Ovary (tissue), 7 donors: ENCODE measurements at regions not wholly inside any gene's neighbourhood (a gene's known extent, or its start where the extent isn't known, plus 50 kb on each side); places are given as distances from the start of the nearest gene placed in this dataset.

Experiments used
- DNase-seq, 5 donors: peaks; one replicate each; pipeline ENCODE4 v3.0.0-alpha.2; 2019 to 2020
- H3K27ac ChIP-seq, 2 donors: fragments of 200-600 bp; one replicate each; pipeline versions ENCODE4 v1.5.1 to v1.8.0; 2019 to 2022
- H3K27me3 ChIP-seq: fragments of 200-600 bp; one replicate; pipeline ENCODE4 v1.8.0; 2022
- H3K36me3 ChIP-seq: fragments of 200-600 bp; sonication (generic); one replicate; pipeline ENCODE4 v1.5.1; 2019
- H3K4me1 ChIP-seq: one replicate; pipeline ENCODE4 v1.8.1; 2013; ENCODE audit warnings: mild to moderate bottlenecking, moderate library complexity; ENCODE audit not compliant: insufficient read depth
- H3K4me3 ChIP-seq: fragments of 200-600 bp; sonication (generic); one replicate; pipeline ENCODE4 v1.5.1; 2017
- H3K9me3 ChIP-seq, 2 donors: fragments of 200-600 bp in 1 of 2; sonication (generic) in 1 of 2; one replicate each; pipeline versions ENCODE4 v1.5.1 to v1.8.1; 2013 to 2019; ENCODE audit warnings: mild to moderate bottlenecking in 1 of 2, moderate library complexity in 1 of 2
- CTCF ChIP-seq, 3 donors: fragments of 450-650 bp in 2 of 3; fragments of 200-600 bp in 1 of 3; IDR thresholded peaks; one replicate each; pipeline versions ENCODE4 v1.5.1 to v1.8.0; 2016 to 2022; ENCODE audit warnings: antibody characterized with exemption in 3 of 3, mild to moderate bottlenecking in 1 of 3
- EP300 ChIP-seq: sonication (generic); formaldehyde crosslinking; IDR thresholded peaks from one replicate; pipeline ENCODE4 v1.6.1; 2017; ENCODE audit warnings: antibody characterized with exemption
- POLR2A ChIP-seq: fragments of 450-650 bp; IDR thresholded peaks from one replicate; pipeline ENCODE4 v1.6.1; 2017; ENCODE audit warnings: antibody characterized with exemption, mild to moderate bottlenecking, moderate library complexity
- WGBS, 3 donors: extraction: QIAGEN DNeasy Blood & Tissue Kit in 1 of 3; methylation state at CpG; one replicate each; pipeline versions ENCODE4 v1.1.5 to v1.1.7; 2013 to 2017; 5-methylcytosine and 5-hydroxymethylcytosine counted together
- intact Hi-C, 4 donors: fragments of 100-400 bp; cut with DNase I; formaldehyde crosslinking; loops; one replicate each; pipeline versions ENCODE4 v1.11.0 to v1.15.1; 2022 to 2023
- donor health status: DM: no; HTN: no; CAD: no; lungs with moderate emphysema.
- donor health status: DM: no; HTN: no; CAD: no.
- donor health status: Bipolar disorder and iron deficiency.
- donor health status: DM: no; HTN: no; CAD: no.
- donor health status: DM: yes; HTN: yes; CAD: no.

DNA sequence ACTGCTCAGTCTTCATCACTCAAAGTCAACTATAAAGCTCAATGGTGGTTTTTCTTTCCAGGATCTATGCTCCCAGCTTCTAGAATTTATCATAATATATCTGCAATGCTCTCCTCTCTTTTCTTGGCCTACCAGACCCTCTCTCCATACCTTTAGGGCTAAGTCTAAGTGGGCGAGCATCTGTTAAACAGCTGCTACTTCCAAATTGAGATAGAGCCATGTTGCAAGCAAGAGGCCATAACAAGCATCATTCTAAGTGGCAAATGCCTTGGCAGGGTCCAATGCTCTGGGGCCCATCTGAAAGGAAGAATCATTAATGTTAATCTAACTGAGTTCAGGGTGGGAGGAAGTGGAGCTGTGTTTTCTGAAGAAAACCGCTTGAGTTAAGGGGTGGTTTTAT is 324.0 kb downstream of the TLR4 start:
- Histone ChIP-seq H3K36me3 (no peaks in the 10 kb centered on the region), H3K27ac (no peak overlapping the region), H3K27me3 (no peaks in the 10 kb centered on the region), H3K4me3 (no peak overlapping the region), H3K4me1 (no peaks in the 10 kb centered on the region), H3K9me3 (no peaks in the 10 kb centered on the region)
- TF ChIP-seq POLR2A (no peak), CTCF (IDR thresholded peaks at IDR 0.05) (no peak), EP300 (no peak)
- intact Hi-C loops, result no loop called here
- DNase-seq, result no peak
- WGBS, 3 donors, result 71 to 81% (median 75%) methylated on average over 2 of the region's 2 CpGs

DNA sequence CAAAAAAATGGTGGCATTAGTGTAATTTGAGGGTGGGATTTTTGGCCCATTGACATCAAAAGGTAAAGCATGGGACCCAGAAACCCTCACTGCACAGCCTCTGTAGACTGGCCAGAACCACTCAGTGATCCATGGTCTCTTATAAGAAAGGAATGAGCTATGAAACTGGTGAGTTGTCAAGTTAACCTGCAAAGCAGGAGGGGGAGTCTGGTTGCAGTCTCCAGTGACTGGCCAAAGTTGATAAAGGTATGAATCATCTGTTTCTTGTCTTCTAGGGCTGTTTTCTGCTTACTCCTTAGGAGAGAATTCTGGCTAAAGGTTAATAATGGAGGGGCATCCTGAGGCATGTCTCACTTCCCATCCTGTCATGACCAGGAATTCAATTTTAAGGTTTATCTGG is 325.2 kb downstream of the TLR4 start:
- no peaks in the 10 kb centered on the region for H3K36me3 ChIP-seq
- TF ChIP-seq CTCF (IDR thresholded peaks at IDR 0.05), result no peak
- no peak for TF ChIP-seq POLR2A
- no peak for TF ChIP-seq EP300
- H3K27ac ChIP-seq, result no peak overlapping the region
- H3K4me3 ChIP-seq, result no peak overlapping the region
- DNase-seq, result no peak
- no peaks in the 10 kb centered on the region for H3K27me3 ChIP-seq
- no peaks in the 10 kb centered on the region for H3K9me3 ChIP-seq
- no peaks in the 10 kb centered on the region for H3K4me1 ChIP-seq
- intact Hi-C loops, result no loop called here

GRCh38 chr9:118034701-118035100 is 330.5 kb downstream of the TLR4 start:
- Histone ChIP-seq H3K27ac (no peak overlapping the region), H3K36me3 (no peaks in the 10 kb centered on the region), H3K27me3 (no peaks in the 10 kb centered on the region), H3K9me3 (no peaks in the 10 kb centered on the region), H3K4me3 (no peak overlapping the region), H3K4me1 (no peaks in the 10 kb centered on the region)
- intact Hi-C loops, result no loop called here
- TF ChIP-seq POLR2A (no peak), CTCF (IDR thresholded peaks at IDR 0.05) (no peak), EP300 (no peak)
- no peak for DNase-seq
- WGBS, 3 donors, result 51 to 74% (median 59%) methylated on average over 1 of the region's 1 CpG

DNA sequence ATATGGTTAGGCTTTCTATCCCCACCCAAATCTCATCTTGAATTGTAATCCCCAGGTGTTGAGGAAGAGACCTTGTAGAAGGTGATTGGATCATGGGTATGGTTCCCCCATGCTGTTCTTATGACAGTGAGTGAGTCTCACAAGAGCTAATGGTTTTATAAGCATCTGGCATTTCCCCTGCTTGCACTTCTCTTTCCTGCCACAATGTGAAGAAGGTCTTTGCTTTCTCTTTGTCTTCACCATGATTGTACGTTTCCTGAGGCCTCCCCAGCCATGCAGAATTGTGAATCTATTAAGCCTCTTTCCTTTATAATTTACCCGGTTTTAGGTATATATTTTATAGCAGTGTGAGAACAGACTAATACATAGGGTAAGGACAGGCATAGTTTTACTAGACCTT is 334.5 kb downstream of the TLR4 start:
- H3K36me3 ChIP-seq, result no peaks in the 10 kb centered on the region
- intact Hi-C loops, result no loop called here
- TF ChIP-seq POLR2A, result no peak
- TF ChIP-seq EP300, result no peak
- no peak for TF ChIP-seq CTCF (IDR thresholded peaks at IDR 0.05)
- H3K9me3 ChIP-seq, result no peaks in the 10 kb centered on the region
- H3K27me3 ChIP-seq, result no peaks in the 10 kb centered on the region
- 46 to 72% (median 63%) methylated on average over 2 of the region's 2 CpGs for WGBS, 3 donors
- H3K4me3 ChIP-seq, result no peak overlapping the region
- no peak overlapping the region for H3K27ac ChIP-seq
- no peak for DNase-seq
- no peaks in the 10 kb centered on the region for H3K4me1 ChIP-seq

GRCh38 chr9:118058227-118058626 is 354.0 kb downstream of the TLR4 start:
- no peak for DNase-seq
- intact Hi-C loops, result no loop called here

More at GRCh38 chr9:118058227-118058626, 354.0 kb downstream of the TLR4 start:
- no peak for TF ChIP-seq CTCF (IDR thresholded peaks at IDR 0.05)
- no peak for TF ChIP-seq POLR2A
- no peak for TF ChIP-seq EP300
- Histone ChIP-seq H3K9me3 (no peaks in the 10 kb centered on the region), H3K36me3 (no peaks in the 10 kb centered on the region), H3K27me3 (no peaks in the 10 kb centered on the region), H3K4me3 (no peak overlapping the region), H3K27ac (no peak overlapping the region), H3K4me1 (no peaks in the 10 kb centered on the region)
- 54 to 62% (median 60%) methylated on average over 2 of the region's 2 CpGs for WGBS, 3 donors
